ENCODE measurements at regions not wholly inside any gene's neighbourhood (a gene's known extent, or its start where the extent isn't known, plus 50 kb on each side); places are given as distances from the start of the nearest gene placed in this dataset.

GRCh38 chr1:234879147-234880080 is 249.2 kb downstream of the TOMM20 start:
- H3K27me3 ChIP-seq (replicated peaks in 1 of 4; ENCODE audit: control extremely low read depth in 1 of 4, control insufficient read depth in 3 of 4, insufficient read depth in 4 of 4, low read length in 3 of 4): no peaks in the 10 kb centered on the region
- no peaks in the 10 kb centered on the region for H3K27me3 Mint-ChIP-seq
- TF ChIP-seq CTCF (IDR thresholded peaks at IDR 0.05): no peak
- no peak for ATAC-seq (ENCODE audit: low read depth)
- no peaks in the 10 kb centered on the region for H3K9me3 Mint-ChIP-seq (ENCODE audit: insufficient read depth)
- no peak overlapping the region for H3K27ac ChIP-seq (ENCODE audit: low read length in 2 of 2)
- 88% methylated on average over 6 of the region's 9 CpGs for WGBS (ENCODE audit: insufficient coverage)
- no peaks in the 10 kb centered on the region for H4K20me1 ChIP-seq (ENCODE audit: control insufficient read depth, insufficient read depth, low read length, poor library complexity, severe bottlenecking)
- no peak for DNase-seq
- no peak overlapping the region for H3K4me2 ChIP-seq (replicated peaks; ENCODE audit: low read depth, low read length, poor library complexity, severe bottlenecking)
- peaks cover 39% of the 10 kb centered on the region for H3K4me1 Mint-ChIP-seq
- peaks cover 0 to 6% (median 0%) of the 10 kb centered on the region in 3 donors for H3K9me3 ChIP-seq (ENCODE audit: control extremely low read depth in 1 of 3, control insufficient read depth in 2 of 3, insufficient read depth in 1 of 3, low read length in 2 of 3)
- peaks cover 14 to 28% of the 10 kb centered on the region in 2 donors for H3K4me1 ChIP-seq (ENCODE audit: control insufficient read depth in 2 of 2, insufficient read depth in 2 of 2, low read length in 2 of 2)
- intact Hi-C loops (cut with micrococcal nuclease): loop anchor here (5.0 kb wide), 3 partner anchors 37 to 203 kb away; no protein-coding TSS in a partner anchor
- ChIA-PET CTCF (interaction anchor here (0.7 to 1.0 kb wide), 2 partner anchors 46 to 553 kb away, joined by 3 to 4 read pairs; no protein-coding TSS in a partner anchor), POLR2A (interaction anchor here (0.7 kb wide), 1 partner anchor 27 kb away, joined by 8 read pairs; no protein-coding TSS in a partner anchor)
- H3K36me3 ChIP-seq (replicated peaks in 1 of 2; ENCODE audit: control extremely low read depth in 1 of 2, control insufficient read depth in 1 of 2, extremely low read depth in 1 of 2, insufficient read depth in 2 of 2, low read length in 1 of 2): no peaks in the 10 kb centered on the region
- no peak overlapping the region for H2AFZ ChIP-seq (ENCODE audit: insufficient read depth, low read depth, low read length, poor library complexity, severe bottlenecking)
- H3K4me3 ChIP-seq (ENCODE audit: control extremely low read depth in 1 of 5, extremely low read depth in 1 of 5, insufficient read depth in 1 of 5, low read depth in 2 of 5, low read length in 4 of 5): no peak overlapping the region
- no peak overlapping the region for H3K27ac Mint-ChIP-seq
- H3K79me2 ChIP-seq (ENCODE audit: control insufficient read depth, insufficient read depth, low read length): no peaks in the 10 kb centered on the region
- no peak overlapping the region for H3K9ac ChIP-seq (ENCODE audit: low read length)
- H3K4me3 Mint-ChIP-seq: no peak overlapping the region

GRCh38 chr1:234878288-234878687 is 250.3 kb downstream of the TOMM20 start:
- intact Hi-C loops (cut with micrococcal nuclease): no loop called here
- no peak for DNase-seq
- Histone ChIP-seq H2AFZ (ENCODE audit: insufficient read depth, low read depth, low read length, poor library complexity, severe bottlenecking) (no peak overlapping the region), H3K4me1 (ENCODE audit: control insufficient read depth in 2 of 2, insufficient read depth in 2 of 2, low read length in 2 of 2) (peaks cover 14 to 28% of the 10 kb centered on the region in 2 donors), H3K4me2 (replicated peaks; ENCODE audit: low read depth, low read length, poor library complexity, severe bottlenecking) (no peak overlapping the region), H3K79me2 (ENCODE audit: control insufficient read depth, insufficient read depth, low read length) (no peaks in the 10 kb centered on the region), H3K9me3 (ENCODE audit: control extremely low read depth in 1 of 3, control insufficient read depth in 2 of 3, insufficient read depth in 1 of 3, low read length in 2 of 3) (peaks cover 0 to 6% (median 0%) of the 10 kb centered on the region in 3 donors), H3K27ac (ENCODE audit: low read length in 2 of 2) (no peak overlapping the region), H3K36me3 (replicated peaks in 1 of 2; ENCODE audit: control extremely low read depth in 1 of 2, control insufficient read depth in 1 of 2, extremely low read depth in 1 of 2, insufficient read depth in 2 of 2, low read length in 1 of 2) (no peaks in the 10 kb centered on the region), H3K9ac (ENCODE audit: low read length) (no peak overlapping the region), H3K27me3 (replicated peaks in 1 of 4; ENCODE audit: control extremely low read depth in 1 of 4, control insufficient read depth in 3 of 4, insufficient read depth in 4 of 4, low read length in 3 of 4) (no peaks in the 10 kb centered on the region), H3K4me3 (ENCODE audit: control extremely low read depth in 1 of 5, extremely low read depth in 1 of 5, insufficient read depth in 1 of 5, low read depth in 2 of 5, low read length in 4 of 5) (no peak overlapping the region), H4K20me1 (ENCODE audit: control insufficient read depth, insufficient read depth, low read length, poor library complexity, severe bottlenecking) (no peaks in the 10 kb centered on the region)
- ChIA-PET POLR2A (no interaction called here), CTCF (interaction anchor here (1.0 kb wide), 1 partner anchor 48 kb away, joined by 3 read pairs; no protein-coding TSS in a partner anchor)
- TF ChIP-seq EZH2 (IDR thresholded peaks at IDR 0.05; ENCODE audit: borderline replicate concordance, insufficient read depth, low read depth, low read length, poor library complexity, severe bottlenecking): no peak
- no peak for TF ChIP-seq CTCF (IDR thresholded peaks at IDR 0.05)
- Mint-ChIP-seq H3K4me1 (peaks cover 39% of the 10 kb centered on the region), H3K27ac (no peak overlapping the region), H3K9me3 (ENCODE audit: insufficient read depth) (no peaks in the 10 kb centered on the region), H3K27me3 (no peaks in the 10 kb centered on the region), H3K4me3 (no peak overlapping the region)
- no peak for ATAC-seq (ENCODE audit: low read depth)
- WGBS (ENCODE audit: insufficient coverage): 80% methylated on average over 10 of the region's 12 CpGs
